SK-N-MC (cell line): ENCODE measurements at regions not wholly inside any gene's neighbourhood (a gene's known extent, or its start where the extent isn't known, plus 50 kb on each side); places are given as distances from the start of the nearest gene placed in this dataset.

Experiments used
- EZH2 ChIP-seq: fragments of 200-600 bp; sonication (generic); IDR thresholded peaks from one replicate; pipeline ENCODE4 v1.6.1; 2017; ENCODE audit warnings: antibody characterized with exemption
- FOXP2 ChIP-seq: optimal IDR thresholded peaks from 2 replicates; pipeline ENCODE3; 2011; ENCODE audit warnings: mild to moderate bottlenecking, moderate library complexity; ENCODE audit not compliant: insufficient read depth; ENCODE audit errors: extremely low read length, control extremely low read depth
- POLR2AphosphoS5 ChIP-seq: IDR thresholded peaks from 2 replicates; pipeline ENCODE4 v1.6.1; 2012; ENCODE audit warnings: mild to moderate bottlenecking, low read depth, low read length, borderline replicate concordance

- TF ChIP-seq EZH2 (no peak), POLR2AphosphoS5 (no peak), FOXP2 (no peak)
Observed at GRCh38 chr5:88394536-88395175, 126.0 kb upstream of the TMEM161B start.
